ENCODE measurements at regions not wholly inside any gene's neighbourhood (a gene's known extent, or its start where the extent isn't known, plus 50 kb on each side); places are given as distances from the start of the nearest gene placed in this dataset.

GRCh38 chr11:121929581-121929980 lies 186.4 kb downstream of the BLID start:
- no peaks in the 10 kb centered on the region for H3K9me2 ChIP-seq (replicated peaks; ENCODE audit: insufficient read depth, low read length)
- H3F3A ChIP-seq (ENCODE audit: insufficient read depth, low read length) = no peaks in the 10 kb centered on the region
- no peak overlapping the region for H3K4me3 ChIP-seq (ENCODE audit: low read length)
- no peaks in the 10 kb centered on the region for H3K4me1 ChIP-seq (ENCODE audit: low read length)
- DNase-seq = no peak
- H3K79me2 ChIP-seq (ENCODE audit: low read length) = no peaks in the 10 kb centered on the region
- H4K20me1 ChIP-seq (ENCODE audit: insufficient read depth, low read length) = no peaks in the 10 kb centered on the region
- H3K4me2 ChIP-seq (ENCODE audit: low read depth, low read length) = no peak overlapping the region
- H3K27me3 ChIP-seq (replicated peaks; ENCODE audit: insufficient read depth, low read length) = no peaks in the 10 kb centered on the region
- TF ChIP-seq EZH2 (optimal IDR thresholded peaks at IDR 0.05; ENCODE audit: low read depth, low read length) (no peak), EZH2phosphoT487 (IDR thresholded peaks at IDR 0.05; ENCODE audit: low read length) (no peak)
- TF ChIP-seq, protein P1, sequence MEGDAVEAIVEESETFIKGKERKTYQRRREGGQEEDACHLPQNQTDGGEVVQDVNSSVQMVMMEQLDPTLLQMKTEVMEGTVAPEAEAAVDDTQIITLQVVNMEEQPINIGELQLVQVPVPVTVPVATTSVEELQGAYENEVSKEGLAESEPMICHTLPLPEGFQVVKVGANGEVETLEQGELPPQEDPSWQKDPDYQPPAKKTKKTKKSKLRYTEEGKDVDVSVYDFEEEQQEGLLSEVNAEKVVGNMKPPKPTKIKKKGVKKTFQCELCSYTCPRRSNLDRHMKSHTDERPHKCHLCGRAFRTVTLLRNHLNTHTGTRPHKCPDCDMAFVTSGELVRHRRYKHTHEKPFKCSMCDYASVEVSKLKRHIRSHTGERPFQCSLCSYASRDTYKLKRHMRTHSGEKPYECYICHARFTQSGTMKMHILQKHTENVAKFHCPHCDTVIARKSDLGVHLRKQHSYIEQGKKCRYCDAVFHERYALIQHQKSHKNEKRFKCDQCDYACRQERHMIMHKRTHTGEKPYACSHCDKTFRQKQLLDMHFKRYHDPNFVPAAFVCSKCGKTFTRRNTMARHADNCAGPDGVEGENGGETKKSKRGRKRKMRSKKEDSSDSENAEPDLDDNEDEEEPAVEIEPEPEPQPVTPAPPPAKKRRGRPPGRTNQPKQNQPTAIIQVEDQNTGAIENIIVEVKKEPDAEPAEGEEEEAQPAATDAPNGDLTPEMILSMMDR (IDR thresholded peaks at IDR 0.05; ENCODE audit: low read length) = no peak
- no peak overlapping the region for H3K27ac ChIP-seq (ENCODE audit: low read length)
- H3K9me3 ChIP-seq (replicated peaks; ENCODE audit: insufficient read depth, low read length) = no peaks in the 10 kb centered on the region
- H3K36me3 ChIP-seq (replicated peaks; ENCODE audit: insufficient read depth, low read length) = no peaks in the 10 kb centered on the region
- no peak overlapping the region for H2AFZ ChIP-seq (ENCODE audit: low read length)
- H3K9ac ChIP-seq (ENCODE audit: low read length) = no peak overlapping the region

- Histone ChIP-seq H3K4me2 (ENCODE audit: low read depth, low read length) (no peak overlapping the region), H3K27me3 (replicated peaks; ENCODE audit: insufficient read depth, low read length) (no peaks in the 10 kb centered on the region), H4K20me1 (ENCODE audit: insufficient read depth, low read length) (no peaks in the 10 kb centered on the region), H3K9me2 (replicated peaks; ENCODE audit: insufficient read depth, low read length) (no peaks in the 10 kb centered on the region), H3K9ac (ENCODE audit: low read length) (no peak overlapping the region), H3K27ac (ENCODE audit: low read length) (no peak overlapping the region), H3K79me2 (ENCODE audit: low read length) (no peaks in the 10 kb centered on the region), H3K9me3 (replicated peaks; ENCODE audit: insufficient read depth, low read length) (no peaks in the 10 kb centered on the region), H3K36me3 (replicated peaks; ENCODE audit: insufficient read depth, low read length) (no peaks in the 10 kb centered on the region), H2AFZ (ENCODE audit: low read length) (no peak overlapping the region), H3F3A (ENCODE audit: insufficient read depth, low read length) (no peaks in the 10 kb centered on the region), H3K4me1 (ENCODE audit: low read length) (no peaks in the 10 kb centered on the region), H3K4me3 (ENCODE audit: low read length) (no peak overlapping the region)
- TF ChIP-seq EZH2 (optimal IDR thresholded peaks at IDR 0.05; ENCODE audit: low read depth, low read length) (no peak), EZH2phosphoT487 (IDR thresholded peaks at IDR 0.05; ENCODE audit: low read length) (no peak)
- TF ChIP-seq, protein P1 (IDR thresholded peaks at IDR 0.05; ENCODE audit: low read length) = no peak
- DNase-seq = no peak
These were observed 187.1 kb downstream of the BLID start for GRCh38 chr11:121928597-121929580.

GRCh38 chr11:121927789-121928188 lies 188.2 kb downstream of the BLID start:
- Histone ChIP-seq H3K27me3 (replicated peaks; ENCODE audit: insufficient read depth, low read length) (no peaks in the 10 kb centered on the region), H3K9me3 (replicated peaks; ENCODE audit: insufficient read depth, low read length) (no peaks in the 10 kb centered on the region), H3K27ac (ENCODE audit: low read length) (no peak overlapping the region), H2AFZ (ENCODE audit: low read length) (no peak overlapping the region), H3K4me3 (ENCODE audit: low read length) (no peak overlapping the region), H3K36me3 (replicated peaks; ENCODE audit: insufficient read depth, low read length) (no peaks in the 10 kb centered on the region), H3K9ac (ENCODE audit: low read length) (no peak overlapping the region), H3K4me1 (ENCODE audit: low read length) (no peaks in the 10 kb centered on the region), H3K4me2 (ENCODE audit: low read depth, low read length) (no peak overlapping the region), H3K79me2 (ENCODE audit: low read length) (no peaks in the 10 kb centered on the region), H3F3A (ENCODE audit: insufficient read depth, low read length) (no peaks in the 10 kb centered on the region), H4K20me1 (ENCODE audit: insufficient read depth, low read length) (no peaks in the 10 kb centered on the region), H3K9me2 (replicated peaks; ENCODE audit: insufficient read depth, low read length) (no peaks in the 10 kb centered on the region)
- DNase-seq = no peak
- TF ChIP-seq EZH2 (optimal IDR thresholded peaks at IDR 0.05; ENCODE audit: low read depth, low read length) (no peak), EZH2phosphoT487 (IDR thresholded peaks at IDR 0.05; ENCODE audit: low read length) (no peak)
- TF ChIP-seq, protein P1 (IDR thresholded peaks at IDR 0.05; ENCODE audit: low read length) = no peak
